GM12874 (cell line): ENCODE measurements at regions not wholly inside any gene's neighbourhood (a gene's known extent, or its start where the extent isn't known, plus 50 kb on each side); places are given as distances from the start of the nearest gene placed in this dataset.

Experiments used
- TF ChIP-seq, protein P1 (sequence below): IDR thresholded peaks from 2 replicates; pipeline ENCODE4 v1.5.1; 2011; ENCODE audit warnings: low read depth, mild to moderate bottlenecking, control low read depth, low read length, moderate library complexity; ENCODE audit not compliant: insufficient read depth

DNA sequence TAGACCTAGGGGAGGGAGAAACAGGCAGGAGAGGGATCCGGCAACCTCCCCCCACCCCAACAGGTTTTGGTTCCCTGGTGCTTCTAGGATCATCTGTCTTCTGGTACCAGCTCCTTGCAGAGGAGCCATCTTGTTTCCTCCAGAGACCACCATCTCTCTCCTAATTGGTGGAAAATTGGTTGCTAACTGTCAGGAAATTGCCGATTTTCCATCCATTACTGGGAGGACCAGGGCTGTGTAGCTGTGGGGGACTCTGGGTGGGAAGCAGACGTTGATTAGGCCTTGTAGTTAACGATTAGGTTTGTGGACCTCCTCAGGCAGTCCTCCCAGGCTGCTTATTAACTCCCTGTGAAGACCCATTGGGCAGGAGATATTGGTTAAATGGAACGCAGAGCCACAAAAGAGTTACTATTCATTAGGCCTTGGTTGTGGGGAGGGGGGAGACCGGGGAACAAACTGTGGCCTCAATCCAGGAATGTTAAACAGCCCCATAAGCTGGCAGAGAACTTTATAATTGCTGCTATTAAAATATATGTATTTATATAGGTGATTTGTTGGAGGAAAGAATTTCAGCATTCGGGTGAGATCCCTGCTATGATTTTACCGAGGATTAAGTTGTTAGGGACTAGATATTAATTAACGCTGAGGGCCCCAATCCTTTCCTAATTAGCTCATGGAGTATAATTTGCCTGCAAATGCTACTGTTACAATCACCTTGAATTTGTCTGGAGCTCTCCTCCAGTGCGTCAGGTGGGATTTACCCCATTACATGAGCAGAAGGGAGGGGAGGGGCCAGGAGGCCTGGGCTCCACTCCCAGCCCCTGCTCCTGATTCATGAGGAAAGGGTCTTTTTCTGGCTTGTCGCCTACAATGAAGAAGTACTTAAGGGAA is 61.2 kb upstream of the TRABD2B start:
- TF ChIP-seq, protein P1, sequence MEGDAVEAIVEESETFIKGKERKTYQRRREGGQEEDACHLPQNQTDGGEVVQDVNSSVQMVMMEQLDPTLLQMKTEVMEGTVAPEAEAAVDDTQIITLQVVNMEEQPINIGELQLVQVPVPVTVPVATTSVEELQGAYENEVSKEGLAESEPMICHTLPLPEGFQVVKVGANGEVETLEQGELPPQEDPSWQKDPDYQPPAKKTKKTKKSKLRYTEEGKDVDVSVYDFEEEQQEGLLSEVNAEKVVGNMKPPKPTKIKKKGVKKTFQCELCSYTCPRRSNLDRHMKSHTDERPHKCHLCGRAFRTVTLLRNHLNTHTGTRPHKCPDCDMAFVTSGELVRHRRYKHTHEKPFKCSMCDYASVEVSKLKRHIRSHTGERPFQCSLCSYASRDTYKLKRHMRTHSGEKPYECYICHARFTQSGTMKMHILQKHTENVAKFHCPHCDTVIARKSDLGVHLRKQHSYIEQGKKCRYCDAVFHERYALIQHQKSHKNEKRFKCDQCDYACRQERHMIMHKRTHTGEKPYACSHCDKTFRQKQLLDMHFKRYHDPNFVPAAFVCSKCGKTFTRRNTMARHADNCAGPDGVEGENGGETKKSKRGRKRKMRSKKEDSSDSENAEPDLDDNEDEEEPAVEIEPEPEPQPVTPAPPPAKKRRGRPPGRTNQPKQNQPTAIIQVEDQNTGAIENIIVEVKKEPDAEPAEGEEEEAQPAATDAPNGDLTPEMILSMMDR, result no peak

DNA sequence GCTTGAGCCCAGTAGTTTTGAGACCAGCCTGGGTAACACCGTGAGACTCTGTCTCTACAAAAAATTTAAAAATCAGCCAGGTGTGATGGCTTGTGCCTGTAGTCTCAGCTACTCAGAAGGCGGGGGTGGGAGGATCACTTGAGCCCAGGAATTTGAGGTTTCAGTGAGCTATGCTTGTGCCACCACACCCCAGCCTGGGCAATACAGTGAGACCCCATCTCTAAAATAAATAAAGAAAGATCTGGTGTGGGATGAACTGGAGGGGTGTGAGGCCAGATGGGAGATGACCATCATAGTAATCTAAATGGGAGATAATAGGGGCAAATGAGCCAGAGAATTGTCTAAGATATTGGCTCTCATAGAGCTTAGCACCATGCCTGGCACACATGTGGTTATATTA is 60.1 kb upstream of the TRABD2B start:
- TF ChIP-seq, protein P1, result no peak

DNA sequence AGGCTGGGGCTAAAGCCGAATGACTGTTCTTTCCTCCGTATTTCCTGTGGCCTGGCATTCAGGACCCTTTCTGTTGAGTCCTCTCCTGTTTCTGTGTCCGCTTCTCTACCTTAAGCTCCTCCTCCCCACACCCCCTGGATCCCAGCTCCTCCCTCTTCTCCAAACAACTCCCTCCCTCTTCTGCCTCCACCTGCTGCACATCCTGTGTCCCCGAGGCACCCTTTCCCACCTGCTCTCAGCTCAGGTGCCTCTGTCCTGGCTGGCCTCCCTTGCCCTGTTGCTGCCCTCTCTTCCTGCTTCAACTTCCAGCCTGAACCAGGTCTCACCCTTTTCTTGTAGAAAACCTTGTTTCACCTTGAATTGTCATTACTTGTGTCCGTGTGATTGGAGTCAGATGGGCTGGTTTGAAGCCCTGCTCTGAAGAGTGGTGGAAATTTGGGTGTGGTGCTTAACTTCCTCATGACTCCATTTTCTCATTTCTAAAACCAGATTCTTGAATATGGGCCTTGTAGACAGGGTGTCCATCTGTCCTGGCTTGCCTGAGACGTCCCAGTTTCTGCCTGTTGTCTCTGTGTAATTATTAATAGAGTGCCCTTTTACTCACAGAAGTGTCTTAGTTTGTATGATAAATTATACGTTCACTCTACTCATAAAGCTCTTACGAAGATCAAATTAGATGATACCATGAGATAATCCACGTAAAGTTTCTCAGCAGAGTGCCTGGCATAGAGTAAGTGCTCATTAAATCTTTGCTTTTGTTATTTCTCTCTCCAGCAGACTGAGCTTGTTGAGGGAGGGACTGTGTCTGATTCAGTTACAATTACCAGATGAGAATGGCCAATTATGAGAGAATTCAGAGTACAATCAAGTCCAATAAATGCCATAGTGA is 58.9 kb upstream of the TRABD2B start:
- TF ChIP-seq, protein P1, result no peak

DNA sequence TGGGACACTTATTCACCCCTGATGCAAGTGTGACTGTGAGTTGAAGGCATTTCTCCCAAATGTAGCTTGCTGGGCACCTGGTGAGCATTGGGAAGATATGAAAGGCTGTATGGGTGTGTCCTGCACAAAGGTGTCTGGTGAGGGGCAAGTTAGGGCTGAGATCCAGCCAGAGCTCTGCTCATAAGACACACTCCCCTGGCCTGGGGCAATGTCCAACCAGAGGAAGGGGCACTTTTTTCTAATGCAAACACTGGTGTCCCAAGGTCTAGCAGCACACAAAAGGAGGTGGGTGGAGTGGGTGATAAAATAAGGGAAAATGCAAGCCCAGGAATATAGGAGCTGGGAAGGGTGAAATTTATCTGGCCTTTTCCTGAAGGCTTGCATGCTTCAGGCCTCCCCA is 57.0 kb upstream of the TRABD2B start:
- TF ChIP-seq, protein P1, result no peak

DNA sequence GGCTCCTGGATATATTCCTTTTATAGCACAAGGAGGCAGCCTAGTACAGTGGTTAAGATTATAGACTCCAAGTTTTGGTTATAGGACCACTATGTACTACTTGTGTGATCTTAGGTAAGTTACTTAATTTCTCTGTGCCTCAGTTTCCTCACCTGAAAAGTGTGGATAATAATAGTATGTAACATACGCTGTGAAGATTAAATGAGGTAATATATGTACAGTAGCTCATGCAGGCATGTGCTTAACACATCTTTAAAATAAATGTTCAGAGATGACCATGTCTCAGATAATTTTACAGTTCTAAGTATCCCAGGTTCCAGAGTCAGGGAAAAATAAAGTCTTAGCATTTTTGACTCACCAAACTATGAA is 55.7 kb upstream of the TRABD2B start:
- TF ChIP-seq, protein P1, result no peak

DNA sequence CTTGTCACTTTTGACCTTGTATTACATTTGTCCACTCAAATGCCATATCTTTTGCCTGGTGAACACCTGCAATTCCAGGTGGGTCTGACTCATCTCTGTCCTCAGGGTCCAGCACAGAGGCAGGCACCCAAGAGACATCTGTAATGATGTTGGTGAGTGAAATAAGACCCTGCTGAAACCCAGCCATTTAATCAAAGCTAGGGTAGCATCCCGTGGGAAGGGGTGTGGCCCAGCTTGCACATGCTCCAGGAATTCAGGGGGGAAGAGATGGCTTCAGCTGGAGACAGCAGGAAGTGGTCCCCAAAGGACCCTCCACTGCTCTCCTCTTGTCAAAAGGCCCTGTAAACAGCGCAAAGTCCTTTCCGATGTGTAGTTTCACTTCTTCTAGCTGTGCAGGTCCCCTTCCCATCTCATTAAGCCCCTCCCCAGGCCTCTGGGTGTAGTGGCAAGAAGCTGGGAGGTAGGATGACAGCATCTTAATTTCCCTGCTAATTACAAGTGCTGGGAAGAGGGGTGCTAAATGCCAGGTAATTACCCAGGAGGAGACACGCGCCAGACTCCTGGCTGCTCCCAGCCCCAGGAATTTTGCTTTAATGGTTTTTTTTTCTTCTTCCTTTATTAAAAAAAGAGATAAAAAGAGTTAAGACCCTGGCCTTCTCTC is 54.4 kb upstream of the TRABD2B start:
- TF ChIP-seq, protein P1, result no peak
